ENCODE measurements at regions not wholly inside any gene's neighbourhood (a gene's known extent, or its start where the extent isn't known, plus 50 kb on each side); places are given as distances from the start of the nearest gene placed in this dataset.

GRCh38 chr13:69551193-69551592 is 556.4 kb upstream of the ATXN8OS start:
- H3K9ac ChIP-seq (replicated peaks in 1 of 4; ENCODE audit: extremely low read depth in 1 of 4, low read depth in 3 of 4, low read length in 3 of 4) = no peak overlapping the region
- no peak overlapping the region for H3K18ac ChIP-seq (ENCODE audit: extremely low read depth, low read length)
- H3K14ac ChIP-seq (ENCODE audit: insufficient read length) = no peak overlapping the region
- no peaks in the 10 kb centered on the region for H3K9me3 ChIP-seq (ENCODE audit: insufficient read depth in 2 of 2, low read depth in 1 of 2, low read length in 1 of 2)
- WGBS, 2 experiments (ENCODE audit: extremely low coverage in 1 of 2, insufficient coverage in 1 of 2, insufficient read length in 1 of 2, insufficient replicate concordance in 2 of 2, low coverage in 1 of 2, low lambda C conversion rate in 2 of 2, missing lambda C conversion rate in 1 of 2) = 95% methylated on average over 2 of the region's 2 CpGs; no CpG with 5 or more reads in 1 of the 2 experiments
- H3K56ac ChIP-seq (replicated peaks; ENCODE audit: insufficient read length, low read depth, low read length) = no peak overlapping the region
- H2BK20ac ChIP-seq (ENCODE audit: low read length) = no peak overlapping the region
- no peak overlapping the region for H3K23ac ChIP-seq (ENCODE audit: insufficient read length)
- H2BK5ac ChIP-seq (ENCODE audit: low read depth, low read length) = no peak overlapping the region
- DNase-seq (ENCODE audit: low read depth in 1 of 2, low spot score in 2 of 2) = no peak
- no peaks in the 10 kb centered on the region for H3K4me1 ChIP-seq (replicated peaks in 1 of 4; ENCODE audit: control insufficient read depth in 3 of 4, insufficient read depth in 4 of 4, low read length in 3 of 4)
- H2AK5ac ChIP-seq (ENCODE audit: low read depth, low read length) = no peak overlapping the region
- H4K5ac ChIP-seq (ENCODE audit: insufficient read length, low read depth, low read length) = no peak overlapping the region
- H2BK12ac ChIP-seq (ENCODE audit: low read depth, low read length) = no peak overlapping the region
- H2AFZ ChIP-seq (ENCODE audit: low read length) = no peak overlapping the region
- no peaks in the 10 kb centered on the region for H3K27me3 ChIP-seq (replicated peaks in 1 of 4; ENCODE audit: control insufficient read depth in 3 of 4, extremely low read depth in 1 of 4, insufficient read depth in 3 of 4, low read length in 3 of 4)
- POLR2A ChIA-PET (ENCODE audit: partially characterized antibody) = no interaction called here
- H3K79me2 ChIP-seq (ENCODE audit: control insufficient read depth in 1 of 2, insufficient read depth in 2 of 2, low read length in 2 of 2) = no peaks in the 10 kb centered on the region
- no peak for FAIRE-seq
- H3K4me2 ChIP-seq (ENCODE audit: insufficient read depth in 1 of 2, low read depth in 2 of 2, low read length in 2 of 2) = no peak overlapping the region
- CTCF ChIA-PET (ENCODE audit: partially characterized antibody) = no interaction called here
- H3K36me3 ChIP-seq (ENCODE audit: control insufficient read depth in 2 of 4, insufficient read depth in 4 of 4, low read length in 3 of 4) = no peaks in the 10 kb centered on the region
- H4K8ac ChIP-seq (ENCODE audit: extremely low read depth, insufficient read depth, low read length) = no peak overlapping the region
- H4K20me1 ChIP-seq (replicated peaks in 1 of 2; ENCODE audit: control insufficient read depth in 1 of 2, insufficient read depth in 2 of 2, low read length in 2 of 2) = no peaks in the 10 kb centered on the region
- no peak overlapping the region for H3K4ac ChIP-seq (replicated peaks; ENCODE audit: insufficient read length, low read depth, low read length)
- H3K23me2 ChIP-seq (ENCODE audit: low read depth, low read length) = no peaks in the 10 kb centered on the region
- H3K4me3 ChIP-seq (ENCODE audit: extremely low read depth in 1 of 4, insufficient read depth in 2 of 4, low read depth in 3 of 4, low read length in 4 of 4) = no peak overlapping the region
- no peaks in the 10 kb centered on the region for H3K79me1 ChIP-seq (ENCODE audit: low read depth, low read length)
- no peak overlapping the region for H4K91ac ChIP-seq (replicated peaks; ENCODE audit: insufficient read length, low read length)
- H2BK120ac ChIP-seq (replicated peaks; ENCODE audit: low read depth, low read length) = no peak overlapping the region
- H3K27ac ChIP-seq (ENCODE audit: low read depth, low read length) = no peak overlapping the region
- no peak overlapping the region for H2BK15ac ChIP-seq (ENCODE audit: low read length)
- TF ChIP-seq RXRA (IDR thresholded peaks at IDR 0.05; ENCODE audit: insufficient read depth, low read depth, low read length) (no peak), SUZ12 (IDR thresholded peaks at IDR 0.05; ENCODE audit: low read length) (no peak), JUND (IDR thresholded peaks at IDR 0.05; ENCODE audit: low read length) (no peak), KDM4A (IDR thresholded peaks at IDR 0.05; ENCODE audit: low read depth, low read length, severe bottlenecking) (no peak), POLR2A (IDR thresholded peaks at IDR 0.05; ENCODE audit: control extremely low read depth in 1 of 2, low read depth in 2 of 2, low read length in 2 of 2) (no peak), KDM1A (IDR thresholded peaks at IDR 0.05; ENCODE audit: borderline replicate concordance, low read length) (no peak), TAF7 (optimal IDR thresholded peaks at IDR 0.05; ENCODE audit: borderline replicate concordance, low read depth, low read length) (no peak), NANOG (IDR thresholded peaks at IDR 0.05; ENCODE audit: insufficient read depth, low read depth, low read length, poor library complexity, severe bottlenecking) (no peak), EP300 (IDR thresholded peaks at IDR 0.05; ENCODE audit: borderline replicate concordance in 1 of 2, low read depth in 2 of 2, low read length in 2 of 2) (no peak), CREB1 (IDR thresholded peaks at IDR 0.05) (no peak), POU5F1 (IDR thresholded peaks at IDR 0.05; ENCODE audit: low read depth, low read length) (no peak), SIRT6 (IDR thresholded peaks at IDR 0.05; ENCODE audit: low read length) (no peak), GABPA (IDR thresholded peaks at IDR 0.05; ENCODE audit: borderline replicate concordance, insufficient read depth, low read length) (no peak), TAF1 (IDR thresholded peaks at IDR 0.05; ENCODE audit: low read depth, low read length) (no peak), EGR1 (IDR thresholded peaks at IDR 0.05; ENCODE audit: borderline replicate concordance, low read depth, low read length) (no peak), TCF12 (IDR thresholded peaks at IDR 0.05; ENCODE audit: low read depth, low read length) (no peak)
- TF ChIP-seq, protein P1, sequence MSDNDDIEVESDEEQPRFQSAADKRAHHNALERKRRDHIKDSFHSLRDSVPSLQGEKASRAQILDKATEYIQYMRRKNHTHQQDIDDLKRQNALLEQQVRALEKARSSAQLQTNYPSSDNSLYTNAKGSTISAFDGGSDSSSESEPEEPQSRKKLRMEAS (IDR thresholded peaks at IDR 0.05) = no peak

Measured in H1 (cell line).